K562 (cell line): ENCODE measurements at regions not wholly inside any gene's neighbourhood (a gene's known extent, or its start where the extent isn't known, plus 50 kb on each side); places are given as distances from the start of the nearest gene placed in this dataset.

Source experiments
- CBFA2T2 ChIP-seq: fragments of 450-650 bp; conservative IDR thresholded peaks from 2 replicates; pipeline ENCODE4 v1.6.1; 2017; ENCODE audit warnings: mild to moderate bottlenecking
- CUX1 ChIP-seq: fragments of 200-800 bp; sonication (Bioruptor generic); IDR thresholded peaks from 2 replicates; pipeline ENCODE4 v1.6.1; 2016; ENCODE audit warnings: missing genetic modification characterization, missing compliant biosample characterization
- ELF2 ChIP-seq: fragments of 250-450 bp; sonication (Bioruptor Pico); IDR thresholded peaks from 2 replicates; pipeline ENCODE4 v1.5.0; 2021; ENCODE audit warnings: mild to moderate bottlenecking
- FOXA3 ChIP-seq, 2 experiments: fragments of 450-650 bp in 1 of 2; sonication (generic) in 1 of 2; formaldehyde crosslinking; IDR thresholded peaks in 1 of 2; conservative IDR thresholded peaks in 1 of 2; 2 replicates each; pipeline versions ENCODE4 v1.4.0 to v1.8.0; 2020 to 2022; ENCODE audit warnings: mild to moderate bottlenecking in 2 of 2, missing genetic modification reagents in 1 of 2
- HIVEP1 ChIP-seq: fragments of 250-450 bp; sonication (Bioruptor Pico); IDR thresholded peaks from 2 replicates; pipeline ENCODE4 v1.4.0; 2020; ENCODE audit warnings: mild to moderate bottlenecking
- ID3 ChIP-seq, 2 experiments: fragments of 250-450 bp in 1 of 2; fragments of 450-650 bp in 1 of 2; sonication (Bioruptor Pico) in 1 of 2; IDR thresholded peaks; 2 replicates each; pipeline versions ENCODE4 v1.6.1 to v1.8.0; 2016 to 2021; ENCODE audit warnings: mild to moderate bottlenecking in 2 of 2, moderate library complexity in 2 of 2, missing compliant biosample characterization in 1 of 2, missing genetic modification characterization in 1 of 2
- TFAP4 ChIP-seq: sonication (generic); formaldehyde crosslinking; IDR thresholded peaks from 2 replicates; pipeline ENCODE4 v1.8.0; 2022; ENCODE audit warnings: missing genetic modification reagents, mild to moderate bottlenecking, moderate library complexity, borderline replicate concordance
- ZNF184 ChIP-seq: sonication (generic); formaldehyde crosslinking; IDR thresholded peaks from 2 replicates; pipeline ENCODE4 v1.5.0; 2020; ENCODE audit warnings: missing genetic modification reagents
- TF ChIP-seq, protein P1 (sequence below): fragments of 450-650 bp; IDR thresholded peaks from 2 replicates; pipeline ENCODE4 v1.6.1; 2016; ENCODE audit warnings: mild to moderate bottlenecking, moderate library complexity

DNA sequence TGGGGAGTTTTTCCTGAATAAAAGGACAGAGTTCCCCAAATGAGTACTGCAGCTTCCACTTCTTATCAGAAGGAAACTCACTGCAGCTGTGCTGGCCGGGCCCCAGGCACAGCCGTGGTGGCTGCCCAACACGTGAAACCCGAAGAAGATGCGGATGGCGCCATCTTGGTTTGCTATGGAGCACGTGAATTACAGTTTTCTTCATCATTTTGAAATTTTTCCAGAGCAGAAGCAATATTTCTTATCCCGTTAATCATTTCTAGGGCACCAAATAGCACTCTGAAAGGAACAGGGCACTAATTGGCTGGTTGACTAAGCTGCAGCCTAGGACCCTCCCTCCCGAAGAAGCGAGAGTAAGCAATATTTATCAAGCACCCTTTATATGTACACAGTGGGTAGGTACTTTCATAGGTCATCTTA lies 63.2 kb upstream of the EPS8L3 start (continued):
- TF ChIP-seq, protein P1, sequence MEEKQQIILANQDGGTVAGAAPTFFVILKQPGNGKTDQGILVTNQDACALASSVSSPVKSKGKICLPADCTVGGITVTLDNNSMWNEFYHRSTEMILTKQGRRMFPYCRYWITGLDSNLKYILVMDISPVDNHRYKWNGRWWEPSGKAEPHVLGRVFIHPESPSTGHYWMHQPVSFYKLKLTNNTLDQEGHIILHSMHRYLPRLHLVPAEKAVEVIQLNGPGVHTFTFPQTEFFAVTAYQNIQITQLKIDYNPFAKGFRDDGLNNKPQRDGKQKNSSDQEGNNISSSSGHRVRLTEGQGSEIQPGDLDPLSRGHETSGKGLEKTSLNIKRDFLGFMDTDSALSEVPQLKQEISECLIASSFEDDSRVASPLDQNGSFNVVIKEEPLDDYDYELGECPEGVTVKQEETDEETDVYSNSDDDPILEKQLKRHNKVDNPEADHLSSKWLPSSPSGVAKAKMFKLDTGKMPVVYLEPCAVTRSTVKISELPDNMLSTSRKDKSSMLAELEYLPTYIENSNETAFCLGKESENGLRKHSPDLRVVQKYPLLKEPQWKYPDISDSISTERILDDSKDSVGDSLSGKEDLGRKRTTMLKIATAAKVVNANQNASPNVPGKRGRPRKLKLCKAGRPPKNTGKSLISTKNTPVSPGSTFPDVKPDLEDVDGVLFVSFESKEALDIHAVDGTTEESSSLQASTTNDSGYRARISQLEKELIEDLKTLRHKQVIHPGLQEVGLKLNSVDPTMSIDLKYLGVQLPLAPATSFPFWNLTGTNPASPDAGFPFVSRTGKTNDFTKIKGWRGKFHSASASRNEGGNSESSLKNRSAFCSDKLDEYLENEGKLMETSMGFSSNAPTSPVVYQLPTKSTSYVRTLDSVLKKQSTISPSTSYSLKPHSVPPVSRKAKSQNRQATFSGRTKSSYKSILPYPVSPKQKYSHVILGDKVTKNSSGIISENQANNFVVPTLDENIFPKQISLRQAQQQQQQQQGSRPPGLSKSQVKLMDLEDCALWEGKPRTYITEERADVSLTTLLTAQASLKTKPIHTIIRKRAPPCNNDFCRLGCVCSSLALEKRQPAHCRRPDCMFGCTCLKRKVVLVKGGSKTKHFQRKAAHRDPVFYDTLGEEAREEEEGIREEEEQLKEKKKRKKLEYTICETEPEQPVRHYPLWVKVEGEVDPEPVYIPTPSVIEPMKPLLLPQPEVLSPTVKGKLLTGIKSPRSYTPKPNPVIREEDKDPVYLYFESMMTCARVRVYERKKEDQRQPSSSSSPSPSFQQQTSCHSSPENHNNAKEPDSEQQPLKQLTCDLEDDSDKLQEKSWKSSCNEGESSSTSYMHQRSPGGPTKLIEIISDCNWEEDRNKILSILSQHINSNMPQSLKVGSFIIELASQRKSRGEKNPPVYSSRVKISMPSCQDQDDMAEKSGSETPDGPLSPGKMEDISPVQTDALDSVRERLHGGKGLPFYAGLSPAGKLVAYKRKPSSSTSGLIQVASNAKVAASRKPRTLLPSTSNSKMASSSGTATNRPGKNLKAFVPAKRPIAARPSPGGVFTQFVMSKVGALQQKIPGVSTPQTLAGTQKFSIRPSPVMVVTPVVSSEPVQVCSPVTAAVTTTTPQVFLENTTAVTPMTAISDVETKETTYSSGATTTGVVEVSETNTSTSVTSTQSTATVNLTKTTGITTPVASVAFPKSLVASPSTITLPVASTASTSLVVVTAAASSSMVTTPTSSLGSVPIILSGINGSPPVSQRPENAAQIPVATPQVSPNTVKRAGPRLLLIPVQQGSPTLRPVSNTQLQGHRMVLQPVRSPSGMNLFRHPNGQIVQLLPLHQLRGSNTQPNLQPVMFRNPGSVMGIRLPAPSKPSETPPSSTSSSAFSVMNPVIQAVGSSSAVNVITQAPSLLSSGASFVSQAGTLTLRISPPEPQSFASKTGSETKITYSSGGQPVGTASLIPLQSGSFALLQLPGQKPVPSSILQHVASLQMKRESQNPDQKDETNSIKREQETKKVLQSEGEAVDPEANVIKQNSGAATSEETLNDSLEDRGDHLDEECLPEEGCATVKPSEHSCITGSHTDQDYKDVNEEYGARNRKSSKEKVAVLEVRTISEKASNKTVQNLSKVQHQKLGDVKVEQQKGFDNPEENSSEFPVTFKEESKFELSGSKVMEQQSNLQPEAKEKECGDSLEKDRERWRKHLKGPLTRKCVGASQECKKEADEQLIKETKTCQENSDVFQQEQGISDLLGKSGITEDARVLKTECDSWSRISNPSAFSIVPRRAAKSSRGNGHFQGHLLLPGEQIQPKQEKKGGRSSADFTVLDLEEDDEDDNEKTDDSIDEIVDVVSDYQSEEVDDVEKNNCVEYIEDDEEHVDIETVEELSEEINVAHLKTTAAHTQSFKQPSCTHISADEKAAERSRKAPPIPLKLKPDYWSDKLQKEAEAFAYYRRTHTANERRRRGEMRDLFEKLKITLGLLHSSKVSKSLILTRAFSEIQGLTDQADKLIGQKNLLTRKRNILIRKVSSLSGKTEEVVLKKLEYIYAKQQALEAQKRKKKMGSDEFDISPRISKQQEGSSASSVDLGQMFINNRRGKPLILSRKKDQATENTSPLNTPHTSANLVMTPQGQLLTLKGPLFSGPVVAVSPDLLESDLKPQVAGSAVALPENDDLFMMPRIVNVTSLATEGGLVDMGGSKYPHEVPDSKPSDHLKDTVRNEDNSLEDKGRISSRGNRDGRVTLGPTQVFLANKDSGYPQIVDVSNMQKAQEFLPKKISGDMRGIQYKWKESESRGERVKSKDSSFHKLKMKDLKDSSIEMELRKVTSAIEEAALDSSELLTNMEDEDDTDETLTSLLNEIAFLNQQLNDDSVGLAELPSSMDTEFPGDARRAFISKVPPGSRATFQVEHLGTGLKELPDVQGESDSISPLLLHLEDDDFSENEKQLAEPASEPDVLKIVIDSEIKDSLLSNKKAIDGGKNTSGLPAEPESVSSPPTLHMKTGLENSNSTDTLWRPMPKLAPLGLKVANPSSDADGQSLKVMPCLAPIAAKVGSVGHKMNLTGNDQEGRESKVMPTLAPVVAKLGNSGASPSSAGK: peak; percentile 95
- TF ChIP-seq HIVEP1 (peak; percentile 78; the same call in 1 of the 2 replicates), CUX1 (CRISPR knock-in tag) (peak; percentile 88), ID3 (CRISPR knock-in tag; IDR thresholded peaks at IDR 0.05) (no peak), ID3 (tag; IDR thresholded peaks at IDR 0.05) (peak; percentile 79), TFAP4 (CRISPR knock-in tag) (peak; percentile 77), ZNF184 (CRISPR knock-in tag) (no peak), ELF2 (CRISPR knock-in tag) (peak; percentile 66; the same call in 1 of the 2 replicates), FOXA3 (CRISPR knock-in tag; conservative IDR thresholded peaks at IDR 0.05 in 1 of 2, IDR thresholded peaks at IDR 0.05 in 1 of 2) (no peak; a peak in 1 of 4 replicates), CBFA2T2 (peak; percentile 58)
